ENCODE measurements at regions not wholly inside any gene's neighbourhood (a gene's known extent, or its start where the extent isn't known, plus 50 kb on each side); places are given as distances from the start of the nearest gene placed in this dataset.

GRCh38 chr4:42711496-42711895 is 54.6 kb upstream of the ATP8A1 start:
- Histone ChIP-seq H3K9ac (ENCODE audit: extremely low read depth, low read length, poor library complexity, severe bottlenecking) (no peak overlapping the region), H3K4me3 (ENCODE audit: low read length) (no peak overlapping the region), H3K9me3 (ENCODE audit: control insufficient read depth, low read length) (no peaks in the 10 kb centered on the region), H3K36me3 (ENCODE audit: control insufficient read depth, insufficient read depth, low read length) (no peaks in the 10 kb centered on the region), H3K27me3 (ENCODE audit: control insufficient read depth, insufficient read depth, low read length, poor library complexity, severe bottlenecking) (no peaks in the 10 kb centered on the region), H3K27ac (ENCODE audit: low read depth, low read length) (no peak overlapping the region), H3K4me1 (ENCODE audit: control insufficient read depth, insufficient read depth, low read length) (no peaks in the 10 kb centered on the region)
- Mint-ChIP-seq H3K4me1 (peaks cover 23% of the 10 kb centered on the region), H3K4me3 (no peak overlapping the region), H3K36me3 (ENCODE audit: low read depth) (no peaks in the 10 kb centered on the region), H3K9me3 (no peaks in the 10 kb centered on the region), H3K27me3 (ENCODE audit: insufficient read depth) (no peaks in the 10 kb centered on the region), H3K27ac (no peak overlapping the region)
- TF ChIP-seq, protein P1, sequence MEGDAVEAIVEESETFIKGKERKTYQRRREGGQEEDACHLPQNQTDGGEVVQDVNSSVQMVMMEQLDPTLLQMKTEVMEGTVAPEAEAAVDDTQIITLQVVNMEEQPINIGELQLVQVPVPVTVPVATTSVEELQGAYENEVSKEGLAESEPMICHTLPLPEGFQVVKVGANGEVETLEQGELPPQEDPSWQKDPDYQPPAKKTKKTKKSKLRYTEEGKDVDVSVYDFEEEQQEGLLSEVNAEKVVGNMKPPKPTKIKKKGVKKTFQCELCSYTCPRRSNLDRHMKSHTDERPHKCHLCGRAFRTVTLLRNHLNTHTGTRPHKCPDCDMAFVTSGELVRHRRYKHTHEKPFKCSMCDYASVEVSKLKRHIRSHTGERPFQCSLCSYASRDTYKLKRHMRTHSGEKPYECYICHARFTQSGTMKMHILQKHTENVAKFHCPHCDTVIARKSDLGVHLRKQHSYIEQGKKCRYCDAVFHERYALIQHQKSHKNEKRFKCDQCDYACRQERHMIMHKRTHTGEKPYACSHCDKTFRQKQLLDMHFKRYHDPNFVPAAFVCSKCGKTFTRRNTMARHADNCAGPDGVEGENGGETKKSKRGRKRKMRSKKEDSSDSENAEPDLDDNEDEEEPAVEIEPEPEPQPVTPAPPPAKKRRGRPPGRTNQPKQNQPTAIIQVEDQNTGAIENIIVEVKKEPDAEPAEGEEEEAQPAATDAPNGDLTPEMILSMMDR (conservative IDR thresholded peaks at IDR 0.05) = no peak
- DNase-seq = no peak

DNA sequence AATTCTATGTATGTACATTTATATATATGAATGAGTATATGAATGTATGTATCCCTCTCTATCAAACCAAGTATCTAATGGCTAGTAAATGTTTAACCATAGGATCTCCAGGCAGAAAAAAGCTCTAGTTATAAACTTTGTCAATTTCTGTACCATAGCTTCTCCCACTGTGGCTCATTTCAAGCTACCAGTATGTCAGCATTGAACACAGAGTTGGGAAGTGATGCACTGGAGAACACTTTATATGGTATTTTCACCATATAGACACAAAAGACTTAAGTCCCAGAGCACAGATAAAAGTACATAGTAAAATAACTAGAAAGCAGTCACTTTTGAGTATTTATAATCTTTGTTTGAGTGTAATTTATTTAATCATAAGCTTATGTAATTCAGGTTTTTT is 53.9 kb upstream of the ATP8A1 start:
- Mint-ChIP-seq H3K27me3 (ENCODE audit: insufficient read depth) (peaks cover 3% of the 10 kb centered on the region), H3K27ac (no peak overlapping the region), H3K4me3 (no peak overlapping the region), H3K9me3 (no peaks in the 10 kb centered on the region), H3K4me1 (peaks cover 20% of the 10 kb centered on the region), H3K36me3 (ENCODE audit: low read depth) (no peaks in the 10 kb centered on the region)
- no peak overlapping the region for H3K9ac ChIP-seq (ENCODE audit: extremely low read depth, low read length, poor library complexity, severe bottlenecking)
- no peaks in the 10 kb centered on the region for H3K27me3 ChIP-seq (ENCODE audit: control insufficient read depth, insufficient read depth, low read length, poor library complexity, severe bottlenecking)
- H3K36me3 ChIP-seq (ENCODE audit: control insufficient read depth, insufficient read depth, low read length) = no peaks in the 10 kb centered on the region
- H3K4me1 ChIP-seq (ENCODE audit: control insufficient read depth, insufficient read depth, low read length) = no peaks in the 10 kb centered on the region
- TF ChIP-seq, protein P1 (conservative IDR thresholded peaks at IDR 0.05) = no peak
- DNase-seq = no peak
- H3K9me3 ChIP-seq (ENCODE audit: control insufficient read depth, low read length) = no peaks in the 10 kb centered on the region
- H3K27ac ChIP-seq (ENCODE audit: low read depth, low read length) = no peak overlapping the region
- H3K4me3 ChIP-seq (ENCODE audit: low read length) = no peak overlapping the region

GRCh38 chr4:42710329-42710728 is 53.4 kb upstream of the ATP8A1 start:
- no peak for DNase-seq
- no peaks in the 10 kb centered on the region for H3K36me3 ChIP-seq (ENCODE audit: control insufficient read depth, insufficient read depth, low read length)
- H3K27ac ChIP-seq (ENCODE audit: low read depth, low read length) = no peak overlapping the region
- H3K9me3 Mint-ChIP-seq = no peaks in the 10 kb centered on the region
- peaks cover 4% of the 10 kb centered on the region for H3K27me3 Mint-ChIP-seq (ENCODE audit: insufficient read depth)
- no peak overlapping the region for H3K27ac Mint-ChIP-seq
- 75% methylated on average over 4 of the region's 5 CpGs; no CpG with 5 or more reads in 1 of the 2 experiments for WGBS, 2 experiments (ENCODE audit: insufficient coverage in 1 of 2, insufficient read length in 1 of 2)
- H3K36me3 Mint-ChIP-seq (ENCODE audit: low read depth) = no peaks in the 10 kb centered on the region
- no peak overlapping the region for H3K9ac ChIP-seq (ENCODE audit: extremely low read depth, low read length, poor library complexity, severe bottlenecking)
- no peaks in the 10 kb centered on the region for H3K27me3 ChIP-seq (ENCODE audit: control insufficient read depth, insufficient read depth, low read length, poor library complexity, severe bottlenecking)
- H3K4me1 Mint-ChIP-seq = peaks cover 16% of the 10 kb centered on the region
- no peak overlapping the region for H3K4me3 ChIP-seq (ENCODE audit: low read length)
- no peaks in the 10 kb centered on the region for H3K9me3 ChIP-seq (ENCODE audit: control insufficient read depth, low read length)
- TF ChIP-seq, protein P1 (conservative IDR thresholded peaks at IDR 0.05) = no peak
- no peak overlapping the region for H3K4me3 Mint-ChIP-seq
- no peaks in the 10 kb centered on the region for H3K4me1 ChIP-seq (ENCODE audit: control insufficient read depth, insufficient read depth, low read length)
